Breast epithelium (tissue), 4 donors: ENCODE measurements at regions not wholly inside any gene's neighbourhood (a gene's known extent, or its start where the extent isn't known, plus 50 kb on each side); places are given as distances from the start of the nearest gene placed in this dataset.

ENCODE experiments used
- DNase-seq, 2 donors: peaks; one replicate each; pipeline ENCODE4 v3.0.0-alpha.2; 2019; ENCODE audit warnings: low spot score in 2 of 2
- H3K27ac ChIP-seq, 2 donors: fragments of 200-600 bp; sonication (generic) in 1 of 2; one replicate each; pipeline ENCODE4 v1.5.1; 2016 to 2019; ENCODE audit warnings: mild to moderate bottlenecking in 1 of 2
- H3K27me3 ChIP-seq, 2 donors: fragments of 200-600 bp; sonication (generic) in 1 of 2; one replicate each; pipeline versions ENCODE4 v1.5.1 to v1.6.0; 2017 to 2019; ENCODE audit warnings: control low read depth in 1 of 2, mild to moderate bottlenecking in 1 of 2
- H3K36me3 ChIP-seq: fragments of 200-600 bp; one replicate; pipeline ENCODE4 v1.5.1; 2019
- H3K4me1 ChIP-seq, 2 donors: fragments of 200-600 bp; sonication (generic); one replicate each; pipeline ENCODE4 v1.5.1; 2016 to 2019; ENCODE audit warnings: control low read depth in 1 of 2
- H3K4me3 ChIP-seq, 3 donors: fragments of 200-600 bp; sonication (generic); 1 replicate in 2 of 3; 2 replicates in 1 of 3; pipeline ENCODE4 v1.5.1; 2016 to 2019; ENCODE audit warnings: mild to moderate bottlenecking in 3 of 3, moderate library complexity in 2 of 3
- H3K9me3 ChIP-seq, 2 donors: fragments of 200-600 bp; sonication (generic) in 1 of 2; one replicate each; pipeline ENCODE4 v1.5.1; 2016 to 2019; ENCODE audit warnings: control low read depth in 1 of 2
- POLR2A ChIP-seq: fragments of 450-650 bp; IDR thresholded peaks from one replicate; pipeline ENCODE4 v1.6.1; 2016; ENCODE audit warnings: antibody characterized with exemption, mild to moderate bottlenecking, moderate library complexity
- POLR2AphosphoS5 ChIP-seq, 3 donors: sonication (generic); formaldehyde crosslinking; IDR thresholded peaks; one replicate each; pipeline ENCODE4 v1.6.1; 2017; ENCODE audit warnings: antibody characterized with exemption in 3 of 3
- intact Hi-C: fragments of 100-400 bp; cut with DNase I; formaldehyde crosslinking; loops from one replicate; pipeline ENCODE4 v1.15.1; 2023; ENCODE audit warnings: low total_unique reads
- TF ChIP-seq, protein P1 (sequence below), 3 donors: fragments of 450-650 bp; IDR thresholded peaks; one replicate each; pipeline ENCODE4 v1.5.1; 2016 to 2017; ENCODE audit warnings: antibody characterized with exemption in 3 of 3, mild to moderate bottlenecking in 3 of 3, moderate library complexity in 3 of 3

DNA sequence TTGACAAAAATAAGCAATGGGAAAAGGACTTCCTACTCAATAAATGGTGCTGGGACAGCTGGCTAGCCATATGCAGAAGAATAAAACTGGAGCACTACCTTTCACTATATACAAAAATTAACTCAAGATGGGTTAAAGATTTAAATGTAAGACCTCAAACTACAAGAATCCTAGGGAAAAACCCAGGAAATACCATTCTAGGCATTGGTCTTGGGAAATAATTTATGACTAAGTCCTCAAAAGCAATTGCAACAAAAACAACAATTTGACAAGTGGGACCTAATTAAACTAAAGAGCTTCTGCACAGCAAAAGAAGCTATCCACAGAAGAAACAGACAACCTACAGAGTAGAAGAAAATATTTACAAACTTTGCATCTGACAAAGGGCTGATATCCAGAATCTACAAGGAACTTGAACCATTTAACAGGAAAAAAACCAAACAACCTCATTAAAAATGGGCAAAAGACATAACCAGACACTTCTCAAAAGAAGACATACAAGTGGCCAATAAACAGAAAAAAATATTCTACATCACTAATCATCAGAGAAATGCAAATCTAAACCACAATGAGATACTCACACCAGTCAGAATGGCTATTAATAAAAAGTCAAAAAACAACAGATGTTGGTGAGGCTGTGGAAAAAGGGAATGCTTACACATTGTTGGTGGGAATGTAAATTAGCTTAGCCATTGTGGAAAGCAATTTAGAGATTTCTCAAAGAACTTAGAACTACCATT lies 75.2 kb upstream of the CPEB4 start:
- H3K4me3 ChIP-seq: no peak overlapping the region
- H3K36me3 ChIP-seq: no peaks in the 10 kb centered on the region
- peaks cover 0 to 4% of the 10 kb centered on the region in 2 donors for H3K9me3 ChIP-seq
- intact Hi-C loops: no loop called here
- no peak for TF ChIP-seq POLR2AphosphoS5 (IDR thresholded peaks at IDR 0.05)
- H3K27me3 ChIP-seq: no peaks in the 10 kb centered on the region
- H3K4me1 ChIP-seq: no peaks in the 10 kb centered on the region
- H3K27ac ChIP-seq: no peak overlapping the region
- no peak for DNase-seq

DNA sequence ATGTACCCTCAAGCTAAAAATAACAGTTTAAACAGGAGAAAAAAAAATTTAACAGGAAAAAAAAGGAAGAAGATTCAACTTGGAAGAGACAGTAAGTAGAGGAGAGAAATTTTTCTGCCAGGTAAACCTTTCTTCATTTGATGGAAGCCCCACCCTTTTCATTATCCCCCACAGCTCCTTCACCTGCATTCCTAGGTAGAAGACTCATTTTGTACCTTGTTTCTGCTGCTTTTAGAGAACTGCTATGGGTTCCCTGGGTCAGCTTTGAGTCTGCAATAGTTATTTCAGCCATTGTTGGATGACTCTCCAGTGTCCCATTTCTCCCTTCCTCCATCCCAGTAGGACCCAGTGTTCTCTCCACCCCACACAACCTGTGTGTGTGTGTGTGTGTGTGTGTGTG lies 74.1 kb upstream of the CPEB4 start:
- TF ChIP-seq, protein P1, sequence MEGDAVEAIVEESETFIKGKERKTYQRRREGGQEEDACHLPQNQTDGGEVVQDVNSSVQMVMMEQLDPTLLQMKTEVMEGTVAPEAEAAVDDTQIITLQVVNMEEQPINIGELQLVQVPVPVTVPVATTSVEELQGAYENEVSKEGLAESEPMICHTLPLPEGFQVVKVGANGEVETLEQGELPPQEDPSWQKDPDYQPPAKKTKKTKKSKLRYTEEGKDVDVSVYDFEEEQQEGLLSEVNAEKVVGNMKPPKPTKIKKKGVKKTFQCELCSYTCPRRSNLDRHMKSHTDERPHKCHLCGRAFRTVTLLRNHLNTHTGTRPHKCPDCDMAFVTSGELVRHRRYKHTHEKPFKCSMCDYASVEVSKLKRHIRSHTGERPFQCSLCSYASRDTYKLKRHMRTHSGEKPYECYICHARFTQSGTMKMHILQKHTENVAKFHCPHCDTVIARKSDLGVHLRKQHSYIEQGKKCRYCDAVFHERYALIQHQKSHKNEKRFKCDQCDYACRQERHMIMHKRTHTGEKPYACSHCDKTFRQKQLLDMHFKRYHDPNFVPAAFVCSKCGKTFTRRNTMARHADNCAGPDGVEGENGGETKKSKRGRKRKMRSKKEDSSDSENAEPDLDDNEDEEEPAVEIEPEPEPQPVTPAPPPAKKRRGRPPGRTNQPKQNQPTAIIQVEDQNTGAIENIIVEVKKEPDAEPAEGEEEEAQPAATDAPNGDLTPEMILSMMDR (IDR thresholded peaks at IDR 0.05): no peak
- no peak for TF ChIP-seq POLR2AphosphoS5 (IDR thresholded peaks at IDR 0.05)
- no peak for TF ChIP-seq POLR2A
- Histone ChIP-seq H3K36me3 (no peaks in the 10 kb centered on the region), H3K27me3 (no peaks in the 10 kb centered on the region), H3K27ac (no peak overlapping the region), H3K4me1 (no peaks in the 10 kb centered on the region), H3K9me3 (peaks cover 0 to 4% of the 10 kb centered on the region in 2 donors), H3K4me3 (no peak overlapping the region)
- no peak for DNase-seq
- intact Hi-C loops: no loop called here

DNA sequence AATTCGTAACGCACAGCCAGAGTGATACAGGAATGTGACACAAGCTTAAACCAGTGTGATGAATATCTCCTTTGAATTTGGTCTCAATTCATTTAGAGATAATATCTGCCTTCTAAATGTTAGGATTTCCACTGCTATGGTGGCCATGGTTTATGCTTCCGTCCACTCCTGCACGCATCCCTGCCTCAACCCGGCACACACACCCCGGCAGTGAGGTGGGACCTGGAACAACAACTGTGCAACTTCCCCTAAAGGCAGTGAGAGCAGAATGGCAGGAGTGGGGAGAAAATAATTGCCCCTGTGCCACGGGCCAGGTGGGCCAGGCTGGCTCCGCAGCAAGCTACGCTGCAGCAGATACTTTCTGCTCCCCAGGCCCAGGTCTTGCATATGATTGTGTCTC lies 72.6 kb upstream of the CPEB4 start:
- no peaks in the 10 kb centered on the region for H3K27me3 ChIP-seq
- H3K27ac ChIP-seq: no peak overlapping the region
- peaks cover 0 to 4% of the 10 kb centered on the region in 2 donors for H3K9me3 ChIP-seq
- DNase-seq: no peak
- no peak overlapping the region for H3K4me3 ChIP-seq
- intact Hi-C loops: no loop called here
- H3K36me3 ChIP-seq: no peaks in the 10 kb centered on the region
- H3K4me1 ChIP-seq: no peaks in the 10 kb centered on the region
- TF ChIP-seq POLR2A (no peak), POLR2AphosphoS5 (IDR thresholded peaks at IDR 0.05) (no peak)
- TF ChIP-seq, protein P1 (IDR thresholded peaks at IDR 0.05): no peak

DNA sequence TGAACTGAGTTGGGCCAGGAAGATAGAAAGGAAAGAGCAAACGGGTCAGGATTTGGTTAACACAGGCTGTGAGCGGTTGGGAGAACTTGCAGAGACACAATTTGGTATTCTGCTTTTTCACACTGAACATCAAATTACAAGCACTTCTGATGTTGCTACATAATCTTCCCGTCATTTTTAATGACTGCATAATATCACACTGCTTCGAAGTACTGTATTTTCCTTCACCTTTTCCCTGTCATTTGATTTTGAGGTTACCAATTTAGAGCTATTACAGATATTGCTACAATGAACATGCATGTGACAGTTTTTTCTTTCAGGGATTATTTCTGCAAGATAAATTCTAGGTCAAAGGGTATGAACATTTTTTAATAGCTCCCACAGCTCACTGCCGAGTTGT lies 71.4 kb upstream of the CPEB4 start:
- H3K36me3 ChIP-seq: no peaks in the 10 kb centered on the region
- H3K27ac ChIP-seq: no peak overlapping the region
- DNase-seq: no peak
- TF ChIP-seq POLR2A: no peak
- TF ChIP-seq, protein P1 (IDR thresholded peaks at IDR 0.05): no peak
- TF ChIP-seq POLR2AphosphoS5 (IDR thresholded peaks at IDR 0.05): no peak
- intact Hi-C loops: no loop called here
- H3K4me3 ChIP-seq: no peak overlapping the region
- peaks cover 0 to 4% of the 10 kb centered on the region in 2 donors for H3K9me3 ChIP-seq
- H3K27me3 ChIP-seq: no peaks in the 10 kb centered on the region
- H3K4me1 ChIP-seq: no peaks in the 10 kb centered on the region

DNA sequence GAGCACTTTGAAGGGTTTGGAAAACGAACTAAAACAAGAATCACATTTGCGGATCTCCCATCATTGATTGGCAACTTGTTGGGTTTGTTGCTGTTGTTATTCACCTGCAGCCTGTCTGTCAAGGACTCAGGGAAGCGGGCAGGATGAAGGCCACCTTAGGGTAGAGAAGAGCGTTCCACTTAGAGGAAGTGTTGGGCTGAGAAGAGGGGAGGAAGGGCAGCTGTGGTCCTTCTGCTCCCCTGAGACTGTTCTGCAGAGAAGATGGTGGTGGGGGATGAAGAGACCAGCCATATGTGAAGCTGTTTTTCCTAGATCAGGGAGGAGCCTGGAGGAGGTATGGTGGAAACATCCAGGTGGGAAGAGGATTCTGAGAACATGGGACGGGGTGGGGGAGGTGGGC lies 70.6 kb upstream of the CPEB4 start:
- no peaks in the 10 kb centered on the region for H3K27me3 ChIP-seq
- TF ChIP-seq POLR2AphosphoS5 (IDR thresholded peaks at IDR 0.05): no peak
- TF ChIP-seq, protein P1 (IDR thresholded peaks at IDR 0.05): no peak
- no peak for TF ChIP-seq POLR2A

More for the DNA sequence above, 70.6 kb upstream of the CPEB4 start:
- H3K4me1 ChIP-seq: no peaks in the 10 kb centered on the region
- H3K9me3 ChIP-seq: peaks cover 0 to 3% of the 10 kb centered on the region in 2 donors
- no peak overlapping the region for H3K4me3 ChIP-seq
- H3K36me3 ChIP-seq: no peaks in the 10 kb centered on the region
- intact Hi-C loops: no loop called here
- peak overlapping the region in 1 of 2 donors; percentile 12 for H3K27ac ChIP-seq
- no peak for DNase-seq
